HG03280 (cell line): ENCODE measurements at regions not wholly inside any gene's neighbourhood (a gene's known extent, or its start where the extent isn't known, plus 50 kb on each side); places are given as distances from the start of the nearest gene placed in this dataset.
"Not testable (repeated sequence)": the region's sequence is repeated elsewhere in the genome, so short reads cannot be mapped to it uniquely, and the experiment has no call there.

Source experiments
- ATAC-seq: cut with Tn5 transposase; IDR thresholded peaks from one replicate; pipeline ENCODE4 v1.9.1; 2021; ENCODE audit warnings: mild to moderate bottlenecking, moderate library complexity; ENCODE audit not compliant: unreplicated experiment

GRCh38 chr5:133857595-133858313 is 110.7 kb downstream of the C5orf15 start:
- ATAC-seq, result not testable (repeated sequence)

DNA sequence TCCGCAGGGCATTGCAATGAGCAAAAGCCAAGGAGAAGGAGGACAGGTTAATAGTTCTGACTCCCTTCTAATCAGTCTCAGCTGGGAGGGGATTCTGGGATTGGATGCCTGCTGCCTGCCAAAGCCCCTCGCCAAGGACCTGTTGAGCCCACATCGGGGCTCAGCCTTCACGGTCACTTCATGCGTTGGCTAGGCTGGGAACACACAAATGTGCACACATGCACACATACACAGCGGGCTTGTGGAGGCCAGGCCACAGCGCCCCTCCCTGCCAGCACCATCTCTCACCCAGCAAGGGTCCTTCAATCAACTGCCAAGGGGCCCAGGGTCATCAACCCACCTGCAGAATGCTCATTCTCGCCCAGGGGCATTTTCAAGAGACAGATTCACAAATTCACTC is 113.9 kb downstream of the C5orf15 start:
- ATAC-seq, result no peak

- ATAC-seq, result no peak
Measured at GRCh38 chr5:133853646-133854365, 114.6 kb downstream of the C5orf15 start.

DNA sequence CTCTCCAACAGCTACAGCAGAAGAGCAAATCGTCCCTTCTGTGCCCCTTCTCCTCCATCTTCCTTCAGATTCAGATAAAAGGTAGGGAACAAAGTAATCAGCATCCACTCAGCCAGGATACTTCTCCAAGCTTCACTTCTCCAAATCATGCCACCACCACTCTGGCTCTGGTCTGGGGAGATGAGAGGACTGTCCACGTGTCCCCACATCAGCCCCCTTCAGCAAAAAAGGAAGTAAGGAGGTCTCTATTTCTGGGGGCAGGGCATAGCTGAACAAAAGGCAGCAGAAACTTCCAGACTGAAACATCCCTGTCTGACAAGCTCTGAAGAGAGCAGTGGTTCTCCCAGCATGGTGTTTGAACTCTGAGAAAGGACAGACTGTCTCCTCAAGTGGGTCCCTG is 116.9 kb downstream of the C5orf15 start:
- no peak for ATAC-seq

DNA sequence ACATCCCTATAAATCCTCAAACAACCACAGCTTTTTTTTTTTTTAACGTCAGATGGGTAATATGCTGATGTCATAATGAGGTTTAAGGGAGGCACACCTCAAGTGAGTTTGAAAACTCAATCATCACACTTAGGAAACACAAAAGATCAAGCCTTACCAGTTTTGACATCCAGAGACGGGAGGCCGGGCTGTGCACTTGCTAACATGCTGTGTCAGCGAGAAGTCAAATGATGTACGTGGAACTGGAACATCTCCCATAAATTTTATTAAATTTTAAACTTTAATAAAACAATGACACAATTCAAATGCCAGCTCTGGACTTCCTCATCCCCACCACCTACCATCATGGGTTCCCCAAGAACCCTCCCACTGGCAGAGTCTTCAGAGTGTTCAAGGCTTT is 117.6 kb downstream of the C5orf15 start:
- ATAC-seq, result no peak

- ATAC-seq, result no peak
Measured at GRCh38 chr5:133849116-133849515, 119.3 kb downstream of the C5orf15 start.

DNA sequence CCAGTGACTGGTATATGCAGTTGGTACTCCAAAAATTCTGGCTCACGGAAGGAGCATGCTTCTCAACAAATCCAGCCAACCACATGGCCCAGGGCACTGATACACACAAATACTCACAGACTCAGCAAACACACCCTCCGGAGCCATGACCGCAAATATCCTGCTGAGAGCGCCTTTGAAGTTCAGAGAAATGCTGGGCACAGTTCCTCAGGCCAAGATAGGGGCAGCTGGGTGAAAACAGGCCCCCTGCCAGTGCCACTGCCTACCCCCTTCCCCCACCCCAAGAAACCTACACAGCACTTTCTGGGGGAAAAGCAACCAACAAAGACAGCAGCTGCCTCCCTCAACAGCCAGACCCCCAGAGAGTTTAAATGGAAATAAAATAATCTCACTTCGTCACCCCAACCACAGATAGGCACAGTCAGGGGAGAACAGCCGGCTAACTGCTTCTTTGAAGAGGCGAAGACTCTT is 120.0 kb downstream of the C5orf15 start:
- ATAC-seq, result no peak

GRCh38 chr5:133847886-133848285 is 120.5 kb downstream of the C5orf15 start:
- ATAC-seq, result no peak

DNA sequence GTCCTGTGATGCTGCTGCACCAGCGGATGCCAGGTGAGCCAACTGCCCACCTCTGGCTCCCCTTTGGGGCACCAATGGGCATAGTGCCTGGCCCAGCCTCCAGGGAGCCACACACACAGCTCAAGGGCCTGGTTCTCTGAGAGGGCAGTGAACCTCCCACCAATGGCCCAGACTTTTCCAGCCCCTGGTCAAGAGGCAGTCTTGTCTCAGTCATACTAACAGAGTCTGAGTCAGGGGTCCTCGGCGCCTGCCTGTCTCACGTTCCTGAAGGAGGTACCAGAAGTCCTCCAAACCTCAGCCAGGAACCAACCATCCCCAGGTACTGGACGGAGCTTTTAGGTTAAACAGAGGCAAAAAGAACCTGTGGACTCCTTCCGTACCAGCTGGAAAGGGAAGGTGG is 121.1 kb downstream of the C5orf15 start:
- no peak for ATAC-seq

GRCh38 chr5:133846478-133847226 is 121.8 kb downstream of the C5orf15 start:
- ATAC-seq, result no peak

- ATAC-seq, result no peak
Measured at GRCh38 chr5:133845271-133845670, 123.2 kb downstream of the C5orf15 start.

DNA sequence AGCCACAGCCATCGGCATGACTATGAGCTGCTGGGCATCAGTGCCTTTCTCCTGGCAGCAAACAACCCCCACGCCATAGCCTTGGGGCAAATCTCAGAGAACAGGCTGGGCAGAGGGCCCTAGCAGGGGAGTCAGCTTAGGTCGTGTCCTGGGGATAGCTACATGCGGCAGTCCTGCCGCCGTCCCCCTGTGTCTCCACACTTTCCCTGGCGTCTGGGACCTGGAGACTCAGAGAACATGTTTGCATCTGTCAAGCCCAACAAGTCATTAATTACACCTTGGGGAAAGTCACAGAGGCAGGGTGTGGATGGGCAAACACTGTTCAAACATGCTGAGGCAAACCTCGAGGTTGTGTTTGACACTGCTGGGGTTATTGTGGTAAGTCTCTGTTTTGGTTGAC is 123.6 kb downstream of the C5orf15 start:
- ATAC-seq, result no peak

GRCh38 chr5:133843911-133844310 is 124.5 kb downstream of the C5orf15 start:
- ATAC-seq, result no peak

- ATAC-seq, result no peak
Measured at GRCh38 chr5:133842846-133843611, 125.4 kb downstream of the C5orf15 start.

DNA sequence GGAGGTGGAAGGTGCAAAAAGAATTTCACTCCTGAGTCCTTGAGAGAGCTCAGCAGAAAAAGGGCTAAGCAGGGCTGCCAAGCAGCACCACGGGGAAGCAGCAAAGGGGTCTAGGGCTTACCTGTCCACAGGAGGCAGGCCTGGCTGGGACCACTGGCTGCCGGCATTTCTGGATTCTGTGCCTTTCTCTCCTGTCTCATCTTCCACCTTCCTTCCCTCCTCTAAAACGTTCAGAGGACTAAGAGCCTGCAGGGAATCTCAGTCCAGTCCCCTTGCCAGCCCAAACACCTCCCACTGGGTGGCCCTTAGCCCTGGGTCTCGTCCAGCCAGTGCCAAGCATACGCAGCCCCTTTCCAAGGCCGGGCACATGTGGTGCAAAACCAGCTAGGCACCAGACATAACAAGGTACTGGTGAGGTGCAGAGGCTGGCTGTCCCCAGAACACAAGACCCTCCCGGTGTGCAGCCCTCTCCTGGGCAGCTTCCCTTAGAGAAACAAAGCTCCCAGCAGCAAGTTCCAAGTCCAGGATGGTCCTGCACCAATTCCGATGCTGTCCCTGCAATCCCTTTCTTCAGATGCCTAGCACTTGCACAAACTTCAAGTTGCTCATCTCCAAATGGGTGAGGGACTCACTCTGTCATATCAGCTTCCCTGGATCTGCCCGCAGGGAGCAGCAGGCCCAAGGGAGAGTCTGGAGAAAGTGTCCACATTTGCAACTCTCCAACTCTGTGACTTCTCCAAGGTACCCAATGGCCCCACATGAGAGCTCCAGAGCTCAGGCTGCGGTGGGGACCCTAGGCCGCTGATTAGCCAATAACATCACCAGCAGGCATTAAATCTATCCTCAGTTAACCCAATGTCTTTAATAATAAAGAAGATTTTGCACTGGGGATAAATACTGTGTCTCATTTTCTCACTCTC is 126.3 kb downstream of the C5orf15 start:
- no peak for ATAC-seq

GRCh38 chr5:133840168-133840567 is 128.3 kb downstream of the C5orf15 start:
- ATAC-seq, result no peak

GRCh38 chr5:133839721-133840120 is 128.7 kb downstream of the C5orf15 start:
- no peak for ATAC-seq

GRCh38 chr5:133839090-133839489 is 129.3 kb downstream of the C5orf15 start:
- ATAC-seq, result no peak

DNA sequence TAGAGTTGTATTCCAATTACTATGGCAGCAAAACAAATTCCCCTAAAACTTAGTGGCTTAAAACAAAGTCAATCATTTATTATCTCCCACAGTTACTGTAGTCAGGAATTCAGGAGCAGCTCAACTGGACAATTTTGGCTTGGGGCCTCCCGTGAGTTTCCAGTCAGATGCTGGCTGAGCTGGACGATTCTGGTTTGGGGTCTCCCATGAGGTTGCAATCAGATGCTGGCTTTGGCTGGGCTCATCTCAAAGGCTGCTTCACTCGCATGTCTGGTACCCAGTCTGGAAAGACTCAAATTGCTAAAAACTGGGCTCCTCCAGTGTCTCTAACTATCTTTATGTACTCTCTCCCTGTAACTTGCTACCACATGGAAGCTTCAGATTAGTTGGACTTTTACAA is 130.1 kb downstream of the C5orf15 start:
- ATAC-seq, result no peak
